Hematopoietic multipotent progenitor cell treated with erythropoietin and hydrocortisone succinate and interleukin-3 and kit ligand, for 8 days (in vitro differentiated cells): ENCODE measurements at regions not wholly inside any gene's neighbourhood (a gene's known extent, or its start where the extent isn't known, plus 50 kb on each side); places are given as distances from the start of the nearest gene placed in this dataset.

ENCODE experiments used
- DNase-seq: peaks from one replicate; pipeline ENCODE4 v3.0.0-alpha.2; 2015

DNA sequence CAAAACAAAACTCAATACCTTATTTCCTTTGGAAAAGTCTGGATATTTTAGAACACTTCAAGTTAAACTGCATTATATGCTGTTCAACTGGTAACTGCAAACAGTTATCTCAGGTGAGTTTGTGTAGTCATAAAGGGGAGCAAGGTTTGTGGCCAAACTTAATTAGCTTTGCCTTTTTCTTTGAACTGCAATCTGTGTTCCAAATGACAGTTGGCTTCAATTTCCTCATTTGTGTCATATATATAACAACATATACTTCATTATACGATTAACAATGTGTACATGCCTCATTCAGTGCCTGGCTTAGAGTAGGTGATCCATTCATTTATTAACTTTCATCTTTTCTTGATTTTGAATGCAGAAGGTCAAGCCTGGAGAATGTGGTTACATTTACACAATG, 55.8 kb downstream of the KCNE4 start:
- DNase-seq, result no peak

GRCh38 chr2:223108351-223109050, 56.5 kb downstream of the KCNE4 start:
- no peak for DNase-seq

DNA sequence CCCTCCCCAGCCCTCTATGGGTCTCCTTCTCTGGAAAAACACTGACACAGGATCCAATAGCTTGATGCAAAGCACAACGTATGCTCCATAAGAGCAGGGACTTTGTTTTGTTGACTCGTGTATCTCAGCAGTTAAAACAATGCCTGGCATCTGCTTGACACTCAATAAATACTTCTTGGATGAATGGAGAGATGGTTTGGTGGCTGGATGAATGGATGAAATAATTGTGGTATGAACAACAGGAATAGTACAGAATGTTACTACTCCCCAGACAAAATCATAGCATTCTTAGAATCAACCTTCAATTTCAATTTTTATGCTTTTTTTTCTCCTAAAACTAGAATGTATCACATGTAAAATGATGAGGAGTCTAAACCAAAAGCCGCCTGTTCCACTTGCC, 57.4 kb downstream of the KCNE4 start:
- no peak for DNase-seq

GRCh38 chr2:223113161-223113560, 61.2 kb downstream of the KCNE4 start:
- DNase-seq, result no peak

GRCh38 chr2:223114170-223114569, 62.2 kb downstream of the KCNE4 start:
- no peak for DNase-seq

DNA sequence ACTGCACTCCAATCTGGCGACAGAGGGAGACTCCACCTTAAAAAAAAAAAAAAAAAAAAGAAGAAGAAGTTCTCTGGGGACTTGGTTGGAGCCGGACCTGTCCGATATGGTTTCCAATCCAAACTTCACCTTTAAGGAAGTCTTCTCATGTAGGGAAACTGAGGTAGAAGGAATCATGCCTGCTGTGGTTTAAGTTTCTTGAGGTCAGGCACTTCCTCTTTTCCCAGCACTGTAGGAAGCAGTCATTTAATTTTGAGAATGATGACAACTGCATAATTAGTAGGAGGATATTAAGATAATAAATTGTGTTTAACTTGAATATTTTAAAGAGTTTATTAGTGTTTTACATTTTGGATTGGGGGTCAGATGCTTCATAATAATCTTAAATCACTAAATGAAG, 62.9 kb downstream of the KCNE4 start:
- DNase-seq, result no peak

DNA sequence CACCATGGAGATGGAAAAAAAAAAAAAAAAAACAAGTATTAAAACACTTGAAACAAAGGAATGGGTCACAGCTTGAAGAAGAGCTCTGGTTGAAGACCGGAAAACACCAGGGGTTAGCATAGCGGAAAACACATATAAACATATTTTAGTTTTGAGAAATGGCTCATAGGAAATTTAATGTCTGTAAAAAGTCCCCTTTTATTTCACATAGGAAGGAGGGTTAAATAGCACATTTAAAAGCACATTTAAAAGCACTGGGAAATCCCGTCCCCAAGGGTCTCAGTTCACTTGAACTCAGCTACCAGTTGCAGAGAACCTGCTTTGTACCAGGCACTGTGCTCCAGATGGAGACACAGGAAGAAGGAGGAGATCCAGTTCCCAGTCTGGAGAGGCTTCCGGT, 65.5 kb downstream of the KCNE4 start:
- no peak for DNase-seq

- DNase-seq, result no peak
These were observed 69.3 kb downstream of the KCNE4 start for GRCh38 chr2:223121283-223121682.

DNA sequence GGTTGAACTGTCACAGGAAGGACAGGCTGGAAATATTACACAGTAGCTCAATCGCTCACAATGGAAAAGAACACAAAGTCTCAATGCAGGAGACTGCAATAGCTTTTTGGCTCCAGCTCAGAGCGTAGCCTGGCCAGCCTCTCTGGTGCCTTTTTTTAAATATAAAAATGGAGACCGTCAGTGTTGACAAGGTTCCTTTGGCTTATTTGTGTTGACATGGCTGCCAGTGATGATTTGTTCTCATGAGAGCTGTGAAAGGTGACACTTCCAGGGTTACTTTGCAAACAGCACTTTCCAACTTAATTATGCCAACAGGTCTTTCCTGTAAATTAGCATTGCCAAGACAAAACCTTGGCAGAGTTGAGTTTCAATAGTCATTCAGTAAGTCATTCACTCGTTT, 70.8 kb downstream of the KCNE4 start:
- no peak for DNase-seq

GRCh38 chr2:223123855-223124610, 72.0 kb downstream of the KCNE4 start:
- no peak for DNase-seq

GRCh38 chr2:223141606-223142005, 89.6 kb downstream of the KCNE4 start:
- no peak for DNase-seq

DNA sequence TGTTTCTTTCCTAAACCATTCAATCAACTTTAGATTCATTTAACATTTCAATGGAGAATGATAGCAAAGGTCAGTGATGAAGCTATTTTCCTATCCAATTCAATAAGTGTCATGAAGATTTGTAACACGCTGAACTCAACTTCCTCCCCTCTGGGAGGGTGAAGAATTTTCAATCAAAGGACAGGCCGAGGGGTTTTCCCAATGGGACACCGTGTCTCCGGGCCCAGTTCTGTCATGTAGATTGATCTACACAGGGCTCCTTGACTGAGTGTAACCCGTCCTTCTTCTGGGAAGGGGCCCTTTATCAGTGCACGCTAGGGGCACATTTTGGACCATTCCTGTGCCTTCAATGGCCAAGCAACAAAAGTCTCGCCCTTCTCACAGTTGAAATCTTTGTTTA, 90.1 kb downstream of the KCNE4 start:
- DNase-seq, result no peak

DNA sequence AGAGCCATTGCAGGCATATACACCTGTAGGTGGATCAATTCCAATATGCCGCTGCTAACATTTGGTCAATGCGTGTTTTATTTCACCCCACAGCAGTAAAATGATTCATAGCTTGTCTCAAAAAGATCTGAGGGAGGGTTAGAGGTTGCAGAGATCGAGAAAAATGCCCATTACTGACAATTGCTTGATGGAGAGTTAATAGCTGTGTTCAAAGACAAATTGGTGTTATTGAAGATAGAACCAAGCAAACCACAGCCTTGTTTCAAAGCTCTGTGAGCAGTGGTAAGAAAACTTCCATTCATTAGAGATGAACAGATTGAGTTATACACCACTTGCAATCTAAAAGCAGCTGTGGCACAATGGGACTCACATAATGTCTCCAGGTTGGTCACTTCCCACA, 95.4 kb downstream of the KCNE4 start:
- no peak for DNase-seq

DNA sequence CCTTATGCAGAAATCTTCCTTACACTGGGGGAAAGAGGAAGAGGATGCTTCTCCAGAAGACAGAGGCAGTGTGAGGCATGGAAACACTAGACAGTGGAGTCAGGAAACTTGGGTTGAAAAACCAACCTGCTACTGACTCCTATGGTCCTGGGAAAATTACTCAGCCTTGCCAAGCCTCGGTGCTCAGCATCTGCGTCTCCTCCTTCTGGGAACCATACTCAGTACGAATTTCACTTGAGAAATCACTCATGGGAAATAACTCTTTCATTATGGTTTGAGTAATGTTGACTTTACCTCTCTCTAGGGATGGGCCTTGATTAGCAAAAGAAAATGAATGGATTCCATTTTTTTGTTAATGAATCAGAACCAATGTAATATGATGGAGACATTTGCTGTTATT, 96.5 kb downstream of the KCNE4 start:
- DNase-seq, result no peak

DNA sequence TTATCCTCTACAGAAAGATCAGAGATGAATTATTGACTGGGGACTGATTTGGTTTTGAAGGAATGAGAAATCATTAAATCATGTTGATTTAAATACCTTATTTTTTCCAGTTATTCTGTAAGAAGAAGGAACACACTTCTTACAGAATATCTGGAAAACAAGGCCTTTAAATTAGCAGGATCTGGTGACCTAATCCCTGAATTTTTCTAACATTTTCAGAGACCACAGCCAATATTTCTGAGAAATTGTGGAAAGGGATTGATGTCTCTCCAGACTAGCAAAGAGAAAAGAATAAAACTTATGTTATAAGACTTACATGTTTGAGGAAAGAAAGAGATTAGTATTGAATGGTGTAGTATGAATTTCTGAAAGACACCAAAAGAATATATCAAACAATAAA, 104.0 kb downstream of the KCNE4 start:
- no peak for DNase-seq

- DNase-seq, result no peak
These were observed 110.0 kb downstream of the KCNE4 start for GRCh38 chr2:223161873-223162458.

DNA sequence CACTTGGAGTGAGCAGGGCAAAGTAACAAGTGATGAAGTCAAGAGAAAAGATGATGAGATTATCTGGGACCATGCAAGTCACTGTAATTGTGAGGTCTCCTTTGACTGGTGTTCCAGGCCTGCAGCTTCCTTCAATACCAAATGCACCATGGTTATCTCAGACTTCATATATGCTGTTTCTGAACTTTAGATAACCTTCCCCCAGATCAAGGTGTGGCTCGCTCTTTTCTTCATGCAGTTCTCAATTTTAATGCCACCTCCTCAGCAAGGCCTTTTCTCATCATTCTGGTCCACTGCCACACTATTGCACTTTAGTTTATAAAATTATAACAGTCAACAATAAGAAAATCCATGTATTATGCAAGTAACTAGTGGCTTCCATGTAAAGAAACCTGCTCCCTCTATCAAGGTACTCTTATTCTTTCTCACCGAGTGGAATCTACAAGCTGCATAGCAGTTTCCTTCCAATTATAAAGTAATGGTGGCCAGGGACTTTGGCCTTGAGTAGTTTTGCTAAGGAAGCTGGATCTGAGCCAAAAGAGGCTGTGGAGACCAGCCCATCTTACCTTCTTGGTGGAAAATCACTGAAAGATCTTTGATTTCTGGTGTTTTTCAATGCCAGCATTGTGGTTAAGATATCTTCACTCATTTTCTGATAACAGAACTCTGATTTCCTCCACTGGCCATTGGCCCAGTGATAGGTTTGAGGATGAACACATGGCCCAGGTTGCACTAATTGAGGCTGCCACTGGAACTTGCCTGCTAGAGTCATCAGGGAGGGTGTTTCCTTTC, 113.6 kb downstream of the KCNE4 start:
- no peak for DNase-seq

DNA sequence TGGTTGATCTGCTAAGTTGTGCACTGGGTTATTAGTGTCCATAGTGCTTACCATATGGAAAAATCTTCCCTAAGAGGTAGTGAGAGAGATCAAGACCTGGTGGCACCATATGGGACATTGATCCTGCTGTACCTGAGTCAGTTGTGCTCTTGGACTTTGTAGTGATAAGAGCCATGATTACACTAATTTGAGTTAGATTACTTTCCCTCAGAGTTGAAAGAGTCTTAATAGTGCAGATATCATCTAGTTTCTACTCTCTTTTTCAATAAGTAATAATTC, 114.2 kb downstream of the KCNE4 start:
- DNase-seq, result no peak

GRCh38 chr2:223166983-223167650, 115.1 kb downstream of the KCNE4 start:
- DNase-seq, result no peak

GRCh38 chr2:223169830-223170605, 118.0 kb downstream of the KCNE4 start:
- no peak for DNase-seq

DNA sequence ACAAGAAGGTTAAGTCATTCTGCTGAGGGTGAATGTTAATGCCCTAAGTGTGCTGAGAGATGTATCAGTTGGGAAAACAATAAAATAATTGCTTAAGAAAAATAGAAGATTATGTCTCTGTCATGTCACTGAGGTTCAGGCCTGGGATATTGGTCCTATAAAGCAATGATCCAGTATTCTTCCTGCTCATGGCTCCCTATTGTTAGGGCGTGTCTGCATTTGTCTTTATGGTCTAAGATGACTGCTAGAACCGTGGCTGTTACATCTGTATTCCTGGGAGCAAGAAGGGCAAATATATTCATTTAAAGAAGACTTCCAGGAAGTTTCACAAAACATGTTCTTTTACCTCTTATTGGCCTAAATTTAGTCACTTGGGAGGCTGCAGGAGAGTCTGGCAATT, 125.0 kb downstream of the KCNE4 start:
- DNase-seq, result no peak

DNA sequence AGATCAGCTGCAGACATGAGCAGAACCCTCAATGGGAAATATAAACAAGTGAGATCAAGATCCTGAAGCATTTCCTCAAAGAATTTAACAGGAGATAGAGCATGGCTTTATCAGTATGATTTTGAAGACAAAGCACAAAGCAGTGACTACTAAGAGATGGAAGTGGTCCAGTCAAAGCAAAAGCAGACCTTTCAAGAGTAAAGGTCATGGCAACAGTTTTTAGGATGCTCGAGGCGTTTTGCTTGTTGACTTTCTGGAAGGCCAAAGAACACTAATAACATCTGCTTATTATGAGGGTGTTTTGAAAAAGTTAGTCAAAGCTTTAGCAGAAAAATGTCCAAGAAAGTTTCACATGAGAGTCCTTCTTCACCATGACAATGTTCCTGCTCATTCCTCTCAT, 128.5 kb downstream of the KCNE4 start:
- DNase-seq, result no peak
